RWPE1 (cell line): ENCODE measurements at regions not wholly inside any gene's neighbourhood (a gene's known extent, or its start where the extent isn't known, plus 50 kb on each side); places are given as distances from the start of the nearest gene placed in this dataset.

Source experiments
- CTCF ChIA-PET: fragments of 350-600 bp; sonication (Branson Sonifier 250); formaldehyde crosslinking; extraction: SDS; loops from one replicate; lab custom pipeline; 2021; lab: Yijun Ruan, JAX
- POLR2A ChIA-PET: fragments of 400-600 bp; formaldehyde crosslinking; extraction: SDS; loops from one replicate; lab custom pipeline; 2020; ENCODE audit warnings: antibody characterized with exemption; ENCODE audit not compliant: low non-redundant PET; lab: Yijun Ruan, JAX
- DNase-seq: peaks from one replicate; pipeline ENCODE4 v3.0.0; 2012; ENCODE audit warnings: low spot score
- H3K27ac ChIP-seq: fragments of 450-650 bp; 2 replicates; pipeline ENCODE4 v1.5.1; 2017
- CTCF ChIP-seq: fragments of 450-650 bp; conservative IDR thresholded peaks from 2 replicates; pipeline ENCODE4 v1.5.1; 2017; ENCODE audit warnings: low read depth, mild to moderate bottlenecking

DNA sequence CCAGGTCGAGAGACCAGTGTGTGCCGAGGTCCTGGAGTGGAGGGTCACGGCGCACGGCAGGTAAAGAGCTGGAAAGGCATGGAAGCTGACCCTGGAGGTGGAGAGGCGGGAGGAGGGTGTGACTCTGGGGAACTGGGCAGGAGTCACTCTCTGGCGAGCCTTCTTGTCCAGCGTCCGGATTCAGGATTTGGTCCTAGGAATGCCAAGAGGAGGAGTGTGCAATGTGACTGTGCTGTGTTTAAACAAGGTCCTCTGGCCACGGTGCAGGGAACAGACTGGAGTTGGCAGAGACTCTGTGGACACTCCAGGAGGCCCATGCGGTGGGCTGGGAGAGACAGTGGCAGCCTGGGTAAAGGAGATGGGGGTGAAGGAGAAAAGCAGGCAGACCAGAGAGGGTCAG lies 64.2 kb upstream of the CASZ1 start:
- TF ChIP-seq CTCF, result no peak
- no peak overlapping the region for H3K27ac ChIP-seq
- no peak for DNase-seq
- CTCF ChIA-PET, result interaction anchor here (0.9 kb wide), 1 partner anchor 49 kb away, joined by 4 read pairs; no protein-coding TSS in a partner anchor
- POLR2A ChIA-PET, result interaction anchor here (0.6 kb wide), 1 partner anchor 30 kb away, joined by 3 read pairs; no protein-coding TSS in a partner anchor

DNA sequence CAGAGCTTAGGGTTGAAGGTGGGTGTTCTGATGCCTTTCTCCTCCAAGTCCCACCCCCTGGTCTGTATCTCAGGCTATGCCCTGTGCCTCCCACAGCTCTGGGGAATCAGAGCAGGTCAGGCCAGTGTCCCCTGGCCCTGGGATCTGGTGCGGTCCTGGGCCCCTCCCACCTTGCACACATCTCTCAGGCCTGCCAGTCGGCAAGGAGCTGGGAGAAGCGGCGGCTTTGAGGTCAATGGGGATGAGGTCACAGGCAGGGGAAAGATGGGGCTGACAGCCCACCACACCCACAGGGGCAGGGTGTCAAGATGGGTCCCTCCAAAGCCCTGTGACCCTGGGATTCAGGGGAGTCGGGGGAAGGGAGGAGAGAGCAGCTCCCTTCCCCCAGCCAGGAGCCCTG lies 65.4 kb upstream of the CASZ1 start:
- DNase-seq, result no peak
- ChIA-PET POLR2A (no interaction called here), CTCF (interaction anchor here (0.6 kb wide), 2 partner anchors 132 to 226 kb away, joined by 3 read pairs; no protein-coding TSS in a partner anchor)
- TF ChIP-seq CTCF, result no peak
- H3K27ac ChIP-seq, result no peak overlapping the region

DNA sequence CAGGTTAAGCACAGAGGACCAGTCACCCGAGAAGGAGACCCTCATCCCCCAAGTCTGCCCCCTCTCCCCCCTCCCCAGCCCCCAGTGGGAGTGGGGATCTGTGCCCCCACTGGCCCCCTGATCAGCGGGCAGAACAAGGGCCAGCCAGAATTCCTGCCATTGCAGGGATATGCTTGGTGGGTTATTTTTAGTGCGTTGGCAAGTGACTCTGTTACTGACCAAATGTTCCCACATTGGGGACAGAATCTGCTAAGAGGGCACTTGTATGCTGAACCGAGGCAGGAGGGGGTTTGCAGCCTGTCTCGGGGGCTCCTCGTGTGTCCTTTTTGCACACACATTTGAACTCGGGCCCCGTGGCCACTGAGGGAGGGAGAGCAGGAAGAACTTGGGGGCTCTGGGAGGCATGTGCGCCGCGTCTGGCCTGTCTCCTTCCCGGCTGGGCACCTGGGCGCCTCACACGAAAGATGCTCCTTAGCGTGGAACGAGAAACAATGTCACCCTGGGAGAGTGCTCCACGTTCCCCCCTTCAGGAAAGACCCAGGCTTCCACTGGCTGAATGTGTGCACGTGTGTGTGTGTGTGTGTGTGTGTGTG lies 66.4 kb upstream of the CASZ1 start:
- H3K27ac ChIP-seq, result no peak overlapping the region
- TF ChIP-seq CTCF, result no peak
- ChIA-PET POLR2A (interaction anchor here (0.6 kb wide), 1 partner anchor 357 kb away, joined by 5 read pairs; no protein-coding TSS in a partner anchor), CTCF (no interaction called here)
- DNase-seq, result no peak

GRCh38 chr1:10863886-10864285 lies 67.4 kb upstream of the CASZ1 start:
- CTCF ChIA-PET, result interaction anchor here (0.7 to 1.0 kb wide), 2 partner anchors 46 to 1018 kb away, joined by 8 to 10 read pairs; no protein-coding TSS in a partner anchor
- POLR2A ChIA-PET, result no interaction called here
- no peak for TF ChIP-seq CTCF
- no peak for DNase-seq
- no peak overlapping the region for H3K27ac ChIP-seq

DNA sequence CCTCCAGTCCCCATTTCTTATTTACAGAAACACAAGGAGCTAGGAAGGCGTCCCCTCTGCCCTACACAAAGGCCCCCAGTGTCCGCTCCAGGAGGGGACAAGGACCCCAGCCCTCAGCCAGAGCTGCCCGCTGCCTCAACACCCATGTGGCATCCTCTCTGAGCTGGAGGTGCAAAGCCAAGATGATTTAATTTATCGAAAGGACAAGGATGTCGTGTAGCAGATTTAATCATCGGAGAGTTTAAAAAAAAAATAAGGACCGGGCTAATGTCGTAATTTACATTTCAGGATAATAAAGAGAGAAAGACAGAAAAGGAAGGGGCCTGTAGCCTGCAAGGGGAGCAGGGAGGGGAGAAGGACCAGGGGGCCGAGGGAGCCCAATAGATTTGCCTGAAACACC lies 68.3 kb upstream of the CASZ1 start:
- H3K27ac ChIP-seq, result no peak overlapping the region
- ChIA-PET POLR2A (no interaction called here), CTCF (interaction anchor here (0.7 to 1.8 kb wide), 3 partner anchors 21 to 370 kb away, joined by 4 to 8 read pairs (median 5); no protein-coding TSS in a partner anchor)
- no peak for TF ChIP-seq CTCF
- DNase-seq, result no peak

DNA sequence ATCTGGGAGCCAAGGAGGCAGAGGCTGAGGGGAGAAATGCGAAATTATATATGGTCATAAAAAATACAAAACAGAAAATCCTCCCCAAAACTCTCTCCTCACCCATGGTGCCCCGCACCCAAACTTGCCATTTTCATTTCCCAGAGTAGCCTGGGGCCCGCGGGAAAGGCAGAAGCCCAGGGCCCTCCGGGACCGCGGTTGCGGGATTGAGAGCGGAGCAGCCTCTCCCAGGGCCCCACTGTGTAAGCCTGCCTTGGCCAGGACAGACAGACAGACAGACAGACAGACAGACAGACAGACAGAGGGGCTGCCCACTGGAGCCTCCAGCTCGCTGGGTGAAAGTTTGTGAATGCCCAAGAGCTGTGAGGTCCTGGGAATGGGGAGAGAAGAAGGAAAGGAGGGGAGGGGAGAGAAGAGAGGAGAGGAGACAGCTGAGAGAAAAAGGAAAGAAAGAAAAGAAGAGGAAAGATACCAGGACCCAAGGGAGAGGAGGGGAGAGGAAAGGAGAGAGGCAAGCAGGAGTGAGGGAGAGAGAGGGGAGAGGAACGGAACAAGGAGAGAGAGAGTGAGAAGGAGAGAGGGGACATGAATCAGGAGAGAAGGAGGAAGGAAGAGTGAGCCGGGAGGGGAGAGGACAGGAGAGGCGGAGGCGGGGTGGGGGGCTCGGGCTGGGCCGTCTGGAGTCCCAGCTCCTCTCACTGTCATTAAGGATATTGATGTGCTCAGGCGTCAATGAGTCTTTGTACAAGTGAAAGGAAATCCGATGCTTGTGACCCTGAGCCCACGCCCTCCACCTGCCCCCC lies 69.3 kb upstream of the CASZ1 start:
- no peak for DNase-seq
- POLR2A ChIA-PET, result no interaction called here
- CTCF ChIA-PET, result interaction anchor here (1.8 kb wide), 1 partner anchor 371 kb away, joined by 5 read pairs; no protein-coding TSS in a partner anchor
- no peak overlapping the region for H3K27ac ChIP-seq
- no peak for TF ChIP-seq CTCF
